Adrenal gland (tissue), 9 donors: ENCODE measurements at regions not wholly inside any gene's neighbourhood (a gene's known extent, or its start where the extent isn't known, plus 50 kb on each side); places are given as distances from the start of the nearest gene placed in this dataset.

Source experiments
- DNase-seq, 7 donors: peaks; one replicate each; pipeline ENCODE4 v3.0.0-alpha.2; 2019 to 2020
- H3K27ac ChIP-seq, 5 donors: fragments of 200-600 bp; sonication (generic) in 4 of 5; 1 replicate in 3 of 5; 2 replicates in 2 of 5; pipeline versions ENCODE4 v1.5.1 to v1.8.0; 2016 to 2020; ENCODE audit warnings: mild to moderate bottlenecking in 1 of 5
- H3K27me3 ChIP-seq: fragments of 200-600 bp; 2 replicates; pipeline ENCODE4 v1.8.0; 2021
- H3K36me3 ChIP-seq, 2 donors: fragments of 200-600 bp; replicated peaks in 1 of 2; 1 replicate in 1 of 2; 2 replicates in 1 of 2; pipeline versions ENCODE4 v1.5.1 to v1.8.0; 2018 to 2022
- H3K4me1 ChIP-seq, 2 donors: fragments of 200-600 bp; replicated peaks in 1 of 2; 1 replicate in 1 of 2; 2 replicates in 1 of 2; pipeline versions ENCODE4 v1.5.1 to v1.8.0; 2018 to 2021
- H3K4me3 ChIP-seq, 4 donors: fragments of 200-600 bp; sonication (generic) in 3 of 4; one replicate each; pipeline ENCODE4 v1.5.1; 2016 to 2018
- H3K9me3 ChIP-seq, 3 donors: fragments of 200-600 bp; sonication (generic) in 1 of 3; replicated peaks in 1 of 3; 1 replicate in 2 of 3; 2 replicates in 1 of 3; pipeline versions ENCODE4 v1.5.1 to v1.8.0; 2016 to 2021
- POLR2A ChIP-seq, 2 donors: fragments of 450-650 bp; IDR thresholded peaks; one replicate each; pipeline ENCODE4 v1.6.1; 2017; ENCODE audit warnings: antibody characterized with exemption in 2 of 2, mild to moderate bottlenecking in 2 of 2, moderate library complexity in 1 of 2
- WGBS, 4 donors: extraction: QIAGEN DNeasy Blood & Tissue Kit in 2 of 4; methylation state at CpG; one replicate each; pipeline versions ENCODE4 v1.1.5 to v1.1.7; 2013 to 2017; 5-methylcytosine and 5-hydroxymethylcytosine counted together
- intact Hi-C, 2 donors: fragments of 100-400 bp; cut with DNase I; formaldehyde crosslinking; loops; one replicate each; pipeline versions ENCODE4 v1.14.1 to v1.15.0; 2022 to 2023
- TF ChIP-seq, protein P1 (sequence below), 6 experiments: fragments of 450-650 bp in 4 of 6; fragments of 200-600 bp in 2 of 6; sonication (generic) in 1 of 6; IDR thresholded peaks; 1 replicate in 5 of 6; 2 replicates in 1 of 6; pipeline versions ENCODE4 v1.5.1 to v1.8.0; 2016 to 2021; ENCODE audit warnings: antibody characterized with exemption in 6 of 6, mild to moderate bottlenecking in 2 of 6, moderate library complexity in 1 of 6
- donor health status: healthy with polysubstance abuse.
- donor health status: Bipolar disorder and iron deficiency.
- donor health status: DM: yes; HTN: yes; CAD: no.
- donor health status: DM: no; HTN: no; CAD: no.
- donor health status: DM: no; HTN: no; CAD: no.

DNA sequence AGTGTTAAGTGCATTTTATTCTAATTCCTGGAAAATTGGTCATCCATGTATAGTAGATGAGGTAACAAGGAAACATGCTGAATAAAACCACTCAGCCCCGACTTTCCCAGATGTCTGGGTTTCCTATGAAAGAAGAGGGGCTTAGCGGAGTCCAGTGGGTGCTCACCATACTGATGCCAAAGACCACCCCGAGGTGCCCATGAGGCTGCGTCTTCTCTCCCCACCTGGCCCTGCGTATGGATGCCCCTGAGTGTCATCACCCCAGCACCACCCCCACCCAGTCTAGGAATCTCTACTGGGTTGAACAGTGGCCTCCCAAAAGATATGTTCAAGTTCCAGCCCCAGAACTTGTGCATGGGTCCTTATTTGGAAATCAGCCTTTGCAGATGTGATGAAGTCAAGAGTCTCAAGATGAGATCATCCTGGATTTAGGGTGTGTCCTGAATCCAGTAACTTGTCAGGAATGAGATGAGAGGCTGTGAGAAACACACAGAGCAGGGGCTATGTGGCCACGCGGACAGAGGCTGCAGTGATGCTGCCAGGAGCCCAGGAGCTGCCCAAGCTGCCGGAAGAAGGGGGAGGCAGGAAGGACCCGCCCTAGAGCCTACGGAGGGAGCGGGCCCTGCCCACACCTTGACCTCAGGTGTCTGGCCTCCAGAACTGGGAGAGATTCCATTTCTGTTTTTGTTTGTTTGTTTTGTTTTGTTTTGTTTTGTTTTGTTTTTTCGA lies 124.6 kb upstream of the CDH4 start:
- Histone ChIP-seq H3K4me3 (no peak overlapping the region), H3K4me1 (no peaks in the 10 kb centered on the region), H3K9me3 (no peaks in the 10 kb centered on the region), H3K27me3 (peaks cover 5% of the 10 kb centered on the region), H3K27ac (no peak overlapping the region), H3K36me3 (no peaks in the 10 kb centered on the region)
- DNase-seq, result no peak
- 76 to 81% (median 80%) methylated on average over 11 to 12 of the region's 12 CpGs for WGBS, 4 donors
- intact Hi-C loops, result loop anchor here in 1 of 2 donors (10.0 kb wide), 1 partner anchor 913 kb away; no protein-coding TSS in a partner anchor
- no peak for TF ChIP-seq POLR2A (IDR thresholded peaks at IDR 0.05)

DNA sequence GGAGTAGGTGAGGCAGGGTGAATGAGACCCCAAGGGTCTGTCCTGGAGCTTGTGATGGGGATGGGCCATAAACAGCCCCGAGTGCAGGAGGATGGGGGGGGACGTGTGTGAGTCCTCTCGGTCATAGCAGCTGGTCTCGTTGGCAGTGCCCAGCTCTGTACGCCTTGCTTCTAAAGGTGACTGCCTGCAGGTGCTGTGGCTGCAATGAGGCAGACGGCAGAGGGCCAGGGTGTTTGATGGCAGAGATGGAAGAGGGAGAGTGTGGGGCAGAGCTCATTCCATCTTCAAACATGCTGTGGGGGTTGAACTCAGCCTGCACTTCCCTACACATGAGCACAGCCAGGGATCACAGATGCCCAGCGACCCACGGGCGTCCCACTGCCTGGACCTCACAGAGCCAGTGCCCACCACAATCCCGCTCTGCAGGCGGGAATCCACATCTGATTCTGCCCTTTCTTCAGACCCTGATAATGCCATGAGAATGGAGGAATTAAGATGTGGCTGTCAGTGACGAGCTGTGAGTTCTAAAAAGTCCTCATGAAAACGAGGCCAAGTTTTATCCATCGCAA lies 123.3 kb upstream of the CDH4 start:
- Histone ChIP-seq H3K4me3 (no peak overlapping the region), H3K27me3 (peaks cover 5% of the 10 kb centered on the region), H3K36me3 (no peaks in the 10 kb centered on the region), H3K27ac (no peak overlapping the region), H3K4me1 (no peaks in the 10 kb centered on the region), H3K9me3 (no peaks in the 10 kb centered on the region)
- intact Hi-C loops, result loop anchor here in 1 of 2 donors (10.0 kb wide), 1 partner anchor 914 kb away; no protein-coding TSS in a partner anchor
- no peak for DNase-seq
- 63 to 80% (median 72%) methylated on average over 10 to 14 of the region's 14 CpGs for WGBS, 4 donors
- no peak for TF ChIP-seq POLR2A (IDR thresholded peaks at IDR 0.05)
- TF ChIP-seq, protein P1, sequence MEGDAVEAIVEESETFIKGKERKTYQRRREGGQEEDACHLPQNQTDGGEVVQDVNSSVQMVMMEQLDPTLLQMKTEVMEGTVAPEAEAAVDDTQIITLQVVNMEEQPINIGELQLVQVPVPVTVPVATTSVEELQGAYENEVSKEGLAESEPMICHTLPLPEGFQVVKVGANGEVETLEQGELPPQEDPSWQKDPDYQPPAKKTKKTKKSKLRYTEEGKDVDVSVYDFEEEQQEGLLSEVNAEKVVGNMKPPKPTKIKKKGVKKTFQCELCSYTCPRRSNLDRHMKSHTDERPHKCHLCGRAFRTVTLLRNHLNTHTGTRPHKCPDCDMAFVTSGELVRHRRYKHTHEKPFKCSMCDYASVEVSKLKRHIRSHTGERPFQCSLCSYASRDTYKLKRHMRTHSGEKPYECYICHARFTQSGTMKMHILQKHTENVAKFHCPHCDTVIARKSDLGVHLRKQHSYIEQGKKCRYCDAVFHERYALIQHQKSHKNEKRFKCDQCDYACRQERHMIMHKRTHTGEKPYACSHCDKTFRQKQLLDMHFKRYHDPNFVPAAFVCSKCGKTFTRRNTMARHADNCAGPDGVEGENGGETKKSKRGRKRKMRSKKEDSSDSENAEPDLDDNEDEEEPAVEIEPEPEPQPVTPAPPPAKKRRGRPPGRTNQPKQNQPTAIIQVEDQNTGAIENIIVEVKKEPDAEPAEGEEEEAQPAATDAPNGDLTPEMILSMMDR (IDR thresholded peaks at IDR 0.05), result no peak

DNA sequence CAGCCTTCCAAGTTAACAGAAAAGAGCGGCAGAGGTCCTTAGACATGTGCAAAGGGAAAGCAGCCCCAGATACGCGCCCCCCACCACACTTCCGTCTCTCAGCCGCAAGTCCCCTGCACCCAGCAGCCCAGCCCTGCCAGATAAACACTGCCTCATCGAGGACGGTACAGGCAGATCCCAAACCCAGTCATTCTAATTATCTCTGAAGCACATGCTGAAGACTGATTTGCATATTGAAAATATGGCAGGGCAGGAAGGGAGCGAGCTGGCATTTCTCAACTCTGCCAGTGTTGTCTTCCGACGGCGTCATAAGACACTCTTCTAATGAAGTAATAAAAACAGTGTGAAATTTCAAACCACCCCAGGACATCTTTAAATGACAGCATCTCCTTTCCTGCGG lies 122.8 kb upstream of the CDH4 start:
- peaks cover 5% of the 10 kb centered on the region for H3K27me3 ChIP-seq
- 21 to 36% (median 23%) methylated on average over 11 to 12 of the region's 12 CpGs for WGBS, 4 donors
- H3K4me3 ChIP-seq, result no peak overlapping the region
- H3K36me3 ChIP-seq, result no peaks in the 10 kb centered on the region
- no peaks in the 10 kb centered on the region for H3K4me1 ChIP-seq
- TF ChIP-seq, protein P1 (IDR thresholded peaks at IDR 0.05), result no peak
- TF ChIP-seq POLR2A (IDR thresholded peaks at IDR 0.05), result no peak
- intact Hi-C loops, result loop anchor here in 1 of 2 donors (10.0 kb wide), 1 partner anchor 915 kb away; no protein-coding TSS in a partner anchor
- no peak overlapping the region for H3K27ac ChIP-seq
- H3K9me3 ChIP-seq, result no peaks in the 10 kb centered on the region
- DNase-seq, result no peak

DNA sequence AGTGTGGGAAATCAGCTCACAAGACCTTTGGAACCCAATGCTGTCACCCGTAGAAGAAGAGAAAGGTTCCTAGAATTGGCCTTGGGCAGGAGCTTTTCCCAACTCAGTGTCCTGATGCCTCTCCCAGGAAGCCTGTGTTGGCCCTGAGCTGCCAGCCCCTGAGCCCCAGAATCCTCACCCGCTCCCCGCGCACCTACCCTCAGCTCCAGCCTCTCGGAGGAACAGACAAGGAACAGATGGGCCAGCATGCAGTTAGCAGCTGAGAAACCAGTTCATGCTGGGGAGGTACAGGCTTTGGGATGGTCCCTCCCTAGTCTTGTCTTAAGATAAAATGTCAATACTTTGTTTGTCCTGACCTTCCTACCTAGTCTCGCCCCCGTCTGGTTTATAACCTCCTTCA lies 121.9 kb upstream of the CDH4 start:
- no peak overlapping the region for H3K4me3 ChIP-seq
- intact Hi-C loops, result no loop called here
- H3K9me3 ChIP-seq, result no peaks in the 10 kb centered on the region
- peaks cover 11% of the 10 kb centered on the region for H3K27me3 ChIP-seq
- no peak for DNase-seq
- TF ChIP-seq POLR2A (IDR thresholded peaks at IDR 0.05), result no peak
- TF ChIP-seq, protein P1 (IDR thresholded peaks at IDR 0.05), result no peak
- H3K36me3 ChIP-seq, result no peaks in the 10 kb centered on the region
- no peaks in the 10 kb centered on the region for H3K4me1 ChIP-seq
- WGBS, 4 donors, result 66 to 90% (median 83%) methylated on average over 7 of the region's 7 CpGs
- no peak overlapping the region for H3K27ac ChIP-seq
